ENCODE measurements at regions not wholly inside any gene's neighbourhood (a gene's known extent, or its start where the extent isn't known, plus 50 kb on each side); places are given as distances from the start of the nearest gene placed in this dataset.

DNA sequence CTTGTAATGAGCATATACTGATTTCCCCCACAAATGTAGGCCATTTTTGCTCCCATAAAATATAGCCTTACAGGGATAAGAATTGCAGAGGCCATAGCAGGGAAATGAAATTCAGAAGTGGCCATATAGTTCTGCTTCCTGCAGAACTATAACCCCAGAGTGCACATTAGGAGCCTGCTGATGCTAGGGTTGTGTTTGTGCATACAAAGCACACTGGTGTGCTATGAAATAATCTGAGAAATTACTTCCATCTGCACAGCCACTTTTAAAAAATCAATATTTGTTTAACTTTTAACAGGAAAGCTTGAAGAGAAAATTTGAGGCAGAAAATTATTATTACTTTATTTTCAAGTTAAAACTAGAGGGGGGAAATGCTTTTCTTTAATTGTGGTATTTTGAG is 380.3 kb downstream of the MRPS30 start:
- TF ChIP-seq, protein P1, sequence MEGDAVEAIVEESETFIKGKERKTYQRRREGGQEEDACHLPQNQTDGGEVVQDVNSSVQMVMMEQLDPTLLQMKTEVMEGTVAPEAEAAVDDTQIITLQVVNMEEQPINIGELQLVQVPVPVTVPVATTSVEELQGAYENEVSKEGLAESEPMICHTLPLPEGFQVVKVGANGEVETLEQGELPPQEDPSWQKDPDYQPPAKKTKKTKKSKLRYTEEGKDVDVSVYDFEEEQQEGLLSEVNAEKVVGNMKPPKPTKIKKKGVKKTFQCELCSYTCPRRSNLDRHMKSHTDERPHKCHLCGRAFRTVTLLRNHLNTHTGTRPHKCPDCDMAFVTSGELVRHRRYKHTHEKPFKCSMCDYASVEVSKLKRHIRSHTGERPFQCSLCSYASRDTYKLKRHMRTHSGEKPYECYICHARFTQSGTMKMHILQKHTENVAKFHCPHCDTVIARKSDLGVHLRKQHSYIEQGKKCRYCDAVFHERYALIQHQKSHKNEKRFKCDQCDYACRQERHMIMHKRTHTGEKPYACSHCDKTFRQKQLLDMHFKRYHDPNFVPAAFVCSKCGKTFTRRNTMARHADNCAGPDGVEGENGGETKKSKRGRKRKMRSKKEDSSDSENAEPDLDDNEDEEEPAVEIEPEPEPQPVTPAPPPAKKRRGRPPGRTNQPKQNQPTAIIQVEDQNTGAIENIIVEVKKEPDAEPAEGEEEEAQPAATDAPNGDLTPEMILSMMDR (IDR thresholded peaks at IDR 0.05; ENCODE audit: insufficient read depth, low read length, poor library complexity, severe bottlenecking) = no peak
- Histone ChIP-seq H3K36me3 (ENCODE audit: control insufficient read depth, insufficient read depth, low read length) (no peaks in the 10 kb centered on the region), H3K4me3 (replicated peaks; ENCODE audit: low read depth, low read length) (no peak overlapping the region), H3K27me3 (replicated peaks; ENCODE audit: control insufficient read depth, insufficient read depth, low read length) (no peaks in the 10 kb centered on the region)
- no peak for DNase-seq (ENCODE audit: extremely low read depth, insufficient read length)

DNA sequence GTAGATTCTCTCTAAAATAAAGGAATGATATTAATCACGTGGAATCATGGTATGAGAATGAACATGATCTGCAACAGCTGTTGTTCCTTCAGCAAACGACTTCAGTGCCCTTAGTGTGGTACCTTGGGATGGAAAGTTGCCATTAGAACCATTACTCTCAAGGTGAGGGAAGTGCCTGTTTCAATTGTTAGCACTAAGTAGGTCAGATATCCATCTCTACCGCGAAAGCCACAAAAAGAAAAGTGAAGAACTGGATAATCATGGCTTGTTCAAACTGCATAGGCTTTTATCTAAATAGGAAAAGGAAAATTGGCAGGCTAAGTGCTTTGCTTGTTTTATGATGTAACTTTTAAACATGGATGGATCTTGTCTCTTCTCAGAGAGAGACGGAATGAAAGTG is 380.7 kb downstream of the MRPS30 start:
- no peaks in the 10 kb centered on the region for H3K27me3 ChIP-seq (replicated peaks; ENCODE audit: control insufficient read depth, insufficient read depth, low read length)
- no peak overlapping the region for H3K4me3 ChIP-seq (replicated peaks; ENCODE audit: low read depth, low read length)
- TF ChIP-seq, protein P1 (IDR thresholded peaks at IDR 0.05; ENCODE audit: insufficient read depth, low read length, poor library complexity, severe bottlenecking) = no peak
- DNase-seq (ENCODE audit: extremely low read depth, insufficient read length) = no peak
- no peaks in the 10 kb centered on the region for H3K36me3 ChIP-seq (ENCODE audit: control insufficient read depth, insufficient read depth, low read length)

DNA sequence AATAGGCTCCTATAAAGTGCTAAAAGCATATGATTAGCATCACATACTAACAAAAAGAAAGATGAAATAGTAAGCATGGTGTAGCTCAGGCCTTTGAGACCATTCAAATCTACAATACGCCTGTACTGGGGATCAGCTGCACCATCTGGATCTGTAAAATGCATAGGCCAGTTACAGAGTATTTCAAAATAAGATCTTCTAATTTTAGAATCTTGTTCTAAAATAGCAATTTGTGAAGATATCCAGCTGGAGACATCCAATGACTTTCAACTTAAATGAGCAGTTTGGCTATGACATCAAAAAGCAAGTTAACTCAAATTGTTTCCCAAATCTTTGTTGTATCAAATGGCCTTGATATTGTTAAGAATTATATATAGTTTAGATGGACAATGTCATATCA is 386.3 kb downstream of the MRPS30 start:
- Histone ChIP-seq H3K27me3 (replicated peaks; ENCODE audit: control insufficient read depth, insufficient read depth, low read length) (no peaks in the 10 kb centered on the region), H3K4me3 (replicated peaks; ENCODE audit: low read depth, low read length) (no peak overlapping the region), H3K36me3 (ENCODE audit: control insufficient read depth, insufficient read depth, low read length) (no peaks in the 10 kb centered on the region)
- TF ChIP-seq, protein P1 (IDR thresholded peaks at IDR 0.05; ENCODE audit: insufficient read depth, low read length, poor library complexity, severe bottlenecking) = no peak
- DNase-seq (ENCODE audit: extremely low read depth, insufficient read length) = no peak
